HL-60 (cell line): ENCODE measurements at regions not wholly inside any gene's neighbourhood (a gene's known extent, or its start where the extent isn't known, plus 50 kb on each side); places are given as distances from the start of the nearest gene placed in this dataset.

Source experiments
- CTCF ChIP-seq: IDR thresholded peaks from one replicate; pipeline ENCODE4 v1.5.1; 2011; ENCODE audit warnings: low read length, control low read depth, inconsistent platforms; ENCODE audit not compliant: insufficient read depth
- POLR2AphosphoS5 ChIP-seq: IDR thresholded peaks from 2 replicates; pipeline ENCODE4 v1.6.1; 2012; ENCODE audit warnings: low read depth
- REST ChIP-seq: IDR thresholded peaks from 2 replicates; pipeline ENCODE4 v1.6.1; 2012; ENCODE audit warnings: low read depth; ENCODE audit not compliant: insufficient replicate concordance
- SPI1 ChIP-seq: IDR thresholded peaks from 2 replicates; pipeline ENCODE4 v1.6.1; 2012; ENCODE audit warnings: low read depth, mild to moderate bottlenecking, borderline replicate concordance

- TF ChIP-seq CTCF (no peak), REST (no peak), SPI1 (no peak), POLR2AphosphoS5 (no peak)
Observed at GRCh38 chr3:193832833-193833413, 239.9 kb downstream of the OPA1 start.
